Ascending aorta (tissue), 2 donors: ENCODE measurements at regions not wholly inside any gene's neighbourhood (a gene's known extent, or its start where the extent isn't known, plus 50 kb on each side); places are given as distances from the start of the nearest gene placed in this dataset.

Source experiments
- DNase-seq, 2 donors: peaks; one replicate each; pipeline ENCODE4 v3.0.0-alpha.2; 2019; ENCODE audit warnings: low spot score in 2 of 2
- H3K27ac ChIP-seq, 2 donors: fragments of 200-600 bp; sonication (generic); one replicate each; pipeline ENCODE4 v1.5.1; 2016 to 2017; ENCODE audit warnings: mild to moderate bottlenecking in 1 of 2
- H3K27me3 ChIP-seq: fragments of 200-600 bp; sonication (generic); one replicate; pipeline ENCODE4 v1.5.1; 2017
- H3K36me3 ChIP-seq, 2 donors: fragments of 200-600 bp; sonication (generic); one replicate each; pipeline ENCODE4 v1.5.1; 2016
- H3K4me1 ChIP-seq, 2 donors: fragments of 200-600 bp; sonication (generic); one replicate each; pipeline ENCODE4 v1.5.1; 2016 to 2017; ENCODE audit warnings: mild to moderate bottlenecking in 1 of 2
- H3K4me3 ChIP-seq, 2 donors: fragments of 200-600 bp; sonication (generic); one replicate each; pipeline ENCODE4 v1.5.1; 2016 to 2017; ENCODE audit warnings: mild to moderate bottlenecking in 1 of 2
- H3K9me3 ChIP-seq, 2 donors: fragments of 200-600 bp; sonication (generic); one replicate each; pipeline ENCODE4 v1.5.1; 2016
- intact Hi-C: fragments of 100-400 bp; cut with DNase I; formaldehyde crosslinking; loops from one replicate; pipeline ENCODE4 v1.15.1; 2023
- TF ChIP-seq, protein P1 (sequence below), 3 experiments: fragments of 200-600 bp in 2 of 3; fragments of 450-650 bp in 1 of 3; sonication (generic) in 2 of 3; IDR thresholded peaks; one replicate each; pipeline ENCODE4 v1.5.1; 2016 to 2019; ENCODE audit warnings: antibody characterized with exemption in 3 of 3, mild to moderate bottlenecking in 1 of 3, moderate library complexity in 1 of 3

- H3K27me3 ChIP-seq: no peaks in the 10 kb centered on the region
- TF ChIP-seq, protein P1, sequence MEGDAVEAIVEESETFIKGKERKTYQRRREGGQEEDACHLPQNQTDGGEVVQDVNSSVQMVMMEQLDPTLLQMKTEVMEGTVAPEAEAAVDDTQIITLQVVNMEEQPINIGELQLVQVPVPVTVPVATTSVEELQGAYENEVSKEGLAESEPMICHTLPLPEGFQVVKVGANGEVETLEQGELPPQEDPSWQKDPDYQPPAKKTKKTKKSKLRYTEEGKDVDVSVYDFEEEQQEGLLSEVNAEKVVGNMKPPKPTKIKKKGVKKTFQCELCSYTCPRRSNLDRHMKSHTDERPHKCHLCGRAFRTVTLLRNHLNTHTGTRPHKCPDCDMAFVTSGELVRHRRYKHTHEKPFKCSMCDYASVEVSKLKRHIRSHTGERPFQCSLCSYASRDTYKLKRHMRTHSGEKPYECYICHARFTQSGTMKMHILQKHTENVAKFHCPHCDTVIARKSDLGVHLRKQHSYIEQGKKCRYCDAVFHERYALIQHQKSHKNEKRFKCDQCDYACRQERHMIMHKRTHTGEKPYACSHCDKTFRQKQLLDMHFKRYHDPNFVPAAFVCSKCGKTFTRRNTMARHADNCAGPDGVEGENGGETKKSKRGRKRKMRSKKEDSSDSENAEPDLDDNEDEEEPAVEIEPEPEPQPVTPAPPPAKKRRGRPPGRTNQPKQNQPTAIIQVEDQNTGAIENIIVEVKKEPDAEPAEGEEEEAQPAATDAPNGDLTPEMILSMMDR (IDR thresholded peaks at IDR 0.05): no peak
- no peaks in the 10 kb centered on the region for H3K4me1 ChIP-seq
- H3K4me3 ChIP-seq: no peak overlapping the region
- H3K36me3 ChIP-seq: no peaks in the 10 kb centered on the region
- no peak overlapping the region for H3K27ac ChIP-seq
- intact Hi-C loops: no loop called here
- no peak for DNase-seq
- no peaks in the 10 kb centered on the region for H3K9me3 ChIP-seq
Observed at GRCh38 chrX:143455046-143455445, 62.2 kb downstream of the SPANXN3 start.

DNA sequence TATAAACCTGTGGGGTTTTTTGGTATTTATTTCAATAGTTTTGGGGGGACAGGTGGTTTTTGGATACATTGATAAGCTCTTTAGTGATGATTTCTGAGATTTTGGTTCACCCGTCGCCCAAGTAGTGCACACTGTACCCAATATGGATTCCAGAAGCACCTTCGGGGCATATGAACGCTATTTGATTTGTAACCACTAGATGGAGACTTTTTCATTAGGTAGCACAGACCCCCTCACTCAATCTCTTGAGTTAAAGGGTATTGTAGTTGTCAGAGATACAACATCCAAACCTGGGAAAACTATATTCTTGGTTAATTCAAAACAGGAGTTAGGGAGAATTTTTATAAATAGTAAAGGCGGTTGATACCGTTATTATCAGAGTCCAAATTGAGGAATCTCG, 79.8 kb downstream of the SPANXN3 start:
- H3K4me1 ChIP-seq: no peaks in the 10 kb centered on the region
- intact Hi-C loops: no loop called here
- H3K9me3 ChIP-seq: peaks cover 0 to 4% of the 10 kb centered on the region in 2 donors
- H3K27ac ChIP-seq: no peak overlapping the region
- H3K27me3 ChIP-seq: no peaks in the 10 kb centered on the region
- H3K4me3 ChIP-seq: no peak overlapping the region
- H3K36me3 ChIP-seq: no peaks in the 10 kb centered on the region
- TF ChIP-seq, protein P1 (IDR thresholded peaks at IDR 0.05): peak in 2 of 3 experiments; percentile 8 to 32
- DNase-seq: no peak

- TF ChIP-seq, protein P1 (IDR thresholded peaks at IDR 0.05): no peak
- H3K36me3 ChIP-seq: no peaks in the 10 kb centered on the region
Observed at GRCh38 chrX:143435916-143436315, 81.4 kb downstream of the SPANXN3 start.

GRCh38 chrX:143429811-143430210, 87.5 kb downstream of the SPANXN3 start:
- Histone ChIP-seq H3K9me3 (no peaks in the 10 kb centered on the region), H3K27me3 (no peaks in the 10 kb centered on the region), H3K4me3 (no peak overlapping the region), H3K4me1 (no peaks in the 10 kb centered on the region), H3K27ac (no peak overlapping the region), H3K36me3 (no peaks in the 10 kb centered on the region)
- DNase-seq: no peak
- intact Hi-C loops: no loop called here
- TF ChIP-seq, protein P1 (IDR thresholded peaks at IDR 0.05): no peak

More at GRCh38 chrX:143435916-143436315, 81.4 kb downstream of the SPANXN3 start:
- H3K4me1 ChIP-seq: no peaks in the 10 kb centered on the region
- no peak for DNase-seq
- intact Hi-C loops: no loop called here
- no peak overlapping the region for H3K4me3 ChIP-seq
- H3K27me3 ChIP-seq: no peaks in the 10 kb centered on the region
- no peak overlapping the region for H3K27ac ChIP-seq
- H3K9me3 ChIP-seq: no peaks in the 10 kb centered on the region

DNA sequence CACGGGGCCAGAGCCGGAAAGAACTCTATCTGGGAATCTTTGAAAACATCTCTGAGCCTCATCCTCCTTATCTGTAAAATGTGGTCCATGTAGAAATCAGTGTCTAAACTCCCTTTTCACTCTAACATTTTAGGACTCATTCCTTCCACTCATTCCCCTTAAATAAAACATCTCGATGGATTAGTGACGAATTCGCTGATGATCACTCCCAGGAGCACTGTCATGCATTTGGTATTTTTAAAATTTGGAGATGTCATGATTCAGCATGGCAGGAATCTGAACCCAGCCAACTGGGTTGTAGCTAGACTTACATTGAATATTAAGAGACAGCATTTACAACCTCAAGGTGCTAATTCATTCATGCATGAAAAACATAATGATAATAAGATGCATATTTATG, 88.1 kb downstream of the SPANXN3 start:
- Histone ChIP-seq H3K4me3 (no peak overlapping the region), H3K9me3 (no peaks in the 10 kb centered on the region), H3K4me1 (no peaks in the 10 kb centered on the region), H3K36me3 (no peaks in the 10 kb centered on the region), H3K27me3 (no peaks in the 10 kb centered on the region), H3K27ac (no peak overlapping the region)
- TF ChIP-seq, protein P1 (IDR thresholded peaks at IDR 0.05): no peak
- no peak for DNase-seq
- intact Hi-C loops: no loop called here

GRCh38 chrX:143401160-143401559, 116.1 kb downstream of the SPANXN3 start:
- intact Hi-C loops: no loop called here
- TF ChIP-seq, protein P1 (IDR thresholded peaks at IDR 0.05): no peak
- no peak for DNase-seq
- H3K9me3 ChIP-seq: no peaks in the 10 kb centered on the region
- H3K27ac ChIP-seq: no peak overlapping the region
- H3K4me1 ChIP-seq: no peaks in the 10 kb centered on the region
- no peak overlapping the region for H3K4me3 ChIP-seq
- no peaks in the 10 kb centered on the region for H3K36me3 ChIP-seq
- no peaks in the 10 kb centered on the region for H3K27me3 ChIP-seq
